Activated CD4-positive, alpha-beta T cell treated with anti-CD3 and anti-CD28 coated beads for 24 hours (primary cell): ENCODE measurements at regions not wholly inside any gene's neighbourhood (a gene's known extent, or its start where the extent isn't known, plus 50 kb on each side); places are given as distances from the start of the nearest gene placed in this dataset.
"Not testable (repeated sequence)": the region's sequence is repeated elsewhere in the genome, so short reads cannot be mapped to it uniquely, and the experiment has no call there.

ENCODE experiments used
- DNase-seq, 2 donors: peaks; one replicate each; pipeline ENCODE4 v3.0.0-alpha.2; 2020; ENCODE audit warnings: low read depth in 2 of 2

- DNase-seq = no peak
These were observed 61.7 kb upstream of the ATXN3L start for GRCh38 chrX:13381514-13381913.

- no peak for DNase-seq
These were observed 60.4 kb upstream of the ATXN3L start for GRCh38 chrX:13380211-13380610.

GRCh38 chrX:13378562-13379518 lies 59.0 kb upstream of the ATXN3L start:
- not testable (repeated sequence) for DNase-seq

- no peak for DNase-seq
These were observed 57.7 kb upstream of the ATXN3L start for GRCh38 chrX:13377550-13377934.

GRCh38 chrX:13376857-13377549 lies 57.1 kb upstream of the ATXN3L start:
- no peak for DNase-seq

GRCh38 chrX:13375596-13375995 lies 55.7 kb upstream of the ATXN3L start:
- not testable (repeated sequence) for DNase-seq

GRCh38 chrX:13374364-13374763 lies 54.5 kb upstream of the ATXN3L start:
- DNase-seq = no peak

GRCh38 chrX:13373431-13374187 lies 53.8 kb upstream of the ATXN3L start:
- DNase-seq = no peak

- DNase-seq = no peak
These were observed 53.2 kb upstream of the ATXN3L start for GRCh38 chrX:13373027-13373426.

GRCh38 chrX:13372203-13372980 lies 52.5 kb upstream of the ATXN3L start:
- DNase-seq = no peak

- DNase-seq = no peak
These were observed 51.3 kb upstream of the ATXN3L start for GRCh38 chrX:13371186-13371585.

GRCh38 chrX:13370713-13371112 lies 50.9 kb upstream of the ATXN3L start:
- no peak for DNase-seq
